WTC11 (cell line): ENCODE measurements at regions not wholly inside any gene's neighbourhood (a gene's known extent, or its start where the extent isn't known, plus 50 kb on each side); places are given as distances from the start of the nearest gene placed in this dataset.

Experiments
- ATAC-seq: fragments of 200-7000 bp; cut with Tn5 transposase; 2 replicates; pipeline ENCODE4 v1.10.0; 2021; ENCODE audit warnings: mild to moderate bottlenecking, moderate library complexity
- CTCF ChIA-PET: fragments of 300-600 bp; sonication (Branson Sonifier 250); formaldehyde crosslinking; loops from one replicate; lab custom pipeline; 2021; ENCODE audit warnings: antibody characterized with exemption; lab: Charles Lee
- POLR2A ChIA-PET: fragments of 350-600 bp; sonication (Branson Sonifier 250); formaldehyde crosslinking; loops from one replicate; lab custom pipeline; 2021; ENCODE audit warnings: antibody characterized with exemption; lab: Charles Lee
- DNase-seq: peaks from one replicate; pipeline ENCODE4 v3.0.0; 2021; ENCODE audit warnings: low spot score
- H3K27ac Mint-ChIP-seq: 2 replicates; pipeline ENCODE4 v1.8.0; 2021; ENCODE audit warnings: mixed read lengths
- H3K27me3 Mint-ChIP-seq: 2 replicates; pipeline ENCODE4 v1.8.0; 2021; ENCODE audit warnings: low read depth, mild to moderate bottlenecking, moderate library complexity, mixed read lengths
- H3K36me3 Mint-ChIP-seq: 2 replicates; pipeline ENCODE4 v1.8.0; 2021; ENCODE audit warnings: mixed read lengths
- H3K4me1 Mint-ChIP-seq: 2 replicates; pipeline ENCODE4 v1.8.0; 2022; ENCODE audit warnings: mixed read lengths
- H3K4me3 Mint-ChIP-seq: 2 replicates; pipeline ENCODE4 v1.8.0; 2021; ENCODE audit warnings: mild to moderate bottlenecking, moderate library complexity, mixed read lengths
- H3K9me3 Mint-ChIP-seq: 2 replicates; pipeline ENCODE4 v1.8.0; 2021; ENCODE audit warnings: mixed read lengths
- AFF4 ChIP-seq: sonication (generic); formaldehyde crosslinking; IDR thresholded peaks from 2 replicates; pipeline ENCODE4 v1.8.1; 2023; ENCODE audit warnings: mild to moderate bottlenecking, missing genetic modification reagents, borderline replicate concordance
- AR ChIP-seq: fragments of 250-450 bp; sonication (Bioruptor Pico); IDR thresholded peaks from 2 replicates; pipeline ENCODE4 v1.9.0; 2021; ENCODE audit warnings: mild to moderate bottlenecking
- IRF1 ChIP-seq: sonication (generic); formaldehyde crosslinking; IDR thresholded peaks from 2 replicates; pipeline ENCODE4 v1.8.0; 2023; ENCODE audit warnings: missing genetic modification reagents
- MYBL2 ChIP-seq: sonication (generic); formaldehyde crosslinking; IDR thresholded peaks from 2 replicates; pipeline ENCODE4 v1.8.1; 2023; ENCODE audit warnings: mild to moderate bottlenecking, moderate library complexity, missing genetic modification reagents
- NFYB ChIP-seq: sonication (generic); formaldehyde crosslinking; conservative IDR thresholded peaks from 2 replicates; pipeline ENCODE4 v1.8.0; 2022; ENCODE audit warnings: low read depth, missing genetic modification reagents
- NR1H2 ChIP-seq: sonication (generic); formaldehyde crosslinking; IDR thresholded peaks from 2 replicates; pipeline ENCODE4 v1.9.0; 2021; ENCODE audit warnings: mild to moderate bottlenecking, moderate library complexity, missing genetic modification reagents
- ZMAT4 ChIP-seq: fragments of 250-450 bp; sonication (Bioruptor Pico); IDR thresholded peaks from 2 replicates; pipeline ENCODE4 v1.9.0; 2021; ENCODE audit warnings: mild to moderate bottlenecking
- ZNF281 ChIP-seq: sonication (generic); formaldehyde crosslinking; IDR thresholded peaks from 2 replicates; pipeline ENCODE4 v1.8.0; 2023; ENCODE audit warnings: mild to moderate bottlenecking, missing genetic modification reagents
- ZNF396 ChIP-seq: fragments of 250-450 bp; sonication (Bioruptor Pico); IDR thresholded peaks from 2 replicates; pipeline ENCODE4 v1.8.0; 2021; ENCODE audit warnings: mild to moderate bottlenecking, moderate library complexity, borderline replicate concordance
- ZNF416 ChIP-seq: fragments of 250-450 bp; sonication (Bioruptor Pico); IDR thresholded peaks from 2 replicates; pipeline ENCODE4 v1.9.0; 2021; ENCODE audit warnings: mild to moderate bottlenecking, inconsistent platforms
- TF ChIP-seq, protein P1 (sequence below): sonication (generic); formaldehyde crosslinking; IDR thresholded peaks from 2 replicates; pipeline ENCODE4 v1.8.1; 2023; ENCODE audit warnings: mild to moderate bottlenecking, missing genetic modification reagents, moderate library complexity
- TF ChIP-seq, protein P2 (sequence below): sonication (generic); formaldehyde crosslinking; IDR thresholded peaks from 2 replicates; pipeline ENCODE4 v1.8.1; 2023; ENCODE audit warnings: mild to moderate bottlenecking, missing genetic modification reagents
- TF ChIP-seq, protein P3 (sequence below): sonication (generic); formaldehyde crosslinking; conservative IDR thresholded peaks from 2 replicates; pipeline ENCODE4 v1.8.1; 2022; ENCODE audit warnings: mild to moderate bottlenecking, missing genetic modification reagents
- TF ChIP-seq, protein P4 (sequence below): fragments of 250-450 bp; sonication (Bioruptor Pico); IDR thresholded peaks from 2 replicates; pipeline ENCODE4 v2.1.2; 2022; ENCODE audit warnings: mild to moderate bottlenecking, moderate library complexity

GRCh38 chr3:80767604-80768003, 993.8 kb downstream of the GBE1 start (continued):
- TF ChIP-seq, protein P1, sequence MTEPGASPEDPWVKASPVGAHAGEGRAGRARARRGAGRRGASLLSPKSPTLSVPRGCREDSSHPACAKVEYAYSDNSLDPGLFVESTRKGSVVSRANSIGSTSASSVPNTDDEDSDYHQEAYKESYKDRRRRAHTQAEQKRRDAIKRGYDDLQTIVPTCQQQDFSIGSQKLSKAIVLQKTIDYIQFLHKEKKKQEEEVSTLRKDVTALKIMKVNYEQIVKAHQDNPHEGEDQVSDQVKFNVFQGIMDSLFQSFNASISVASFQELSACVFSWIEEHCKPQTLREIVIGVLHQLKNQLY (CRISPR knock-in tag) = no peak
- TF ChIP-seq AFF4 (CRISPR knock-in tag) (no peak), IRF1 (CRISPR knock-in tag) (no peak)

- POLR2A ChIA-PET = no interaction called here
- Mint-ChIP-seq H3K27ac (no peak overlapping the region), H3K36me3 (no peaks in the 10 kb centered on the region), H3K27me3 (no peaks in the 10 kb centered on the region), H3K4me3 (no peak overlapping the region), H3K4me1 (peaks cover 31% of the 10 kb centered on the region), H3K9me3 (no peaks in the 10 kb centered on the region)
- ATAC-seq = no peak
- CTCF ChIA-PET = no interaction called here
- DNase-seq = no peak
- TF ChIP-seq MYBL2 (CRISPR knock-in tag) (no peak), AFF4 (CRISPR knock-in tag) (no peak), ZNF396 (CRISPR knock-in tag) (no peak), NR1H2 (no peak), NFYB (CRISPR knock-in tag) (no peak), ZNF416 (CRISPR knock-in tag) (no peak), ZNF281 (CRISPR knock-in tag) (no peak), AR (CRISPR knock-in tag) (no peak), ZMAT4 (CRISPR knock-in tag) (no peak)
- TF ChIP-seq, protein P2, sequence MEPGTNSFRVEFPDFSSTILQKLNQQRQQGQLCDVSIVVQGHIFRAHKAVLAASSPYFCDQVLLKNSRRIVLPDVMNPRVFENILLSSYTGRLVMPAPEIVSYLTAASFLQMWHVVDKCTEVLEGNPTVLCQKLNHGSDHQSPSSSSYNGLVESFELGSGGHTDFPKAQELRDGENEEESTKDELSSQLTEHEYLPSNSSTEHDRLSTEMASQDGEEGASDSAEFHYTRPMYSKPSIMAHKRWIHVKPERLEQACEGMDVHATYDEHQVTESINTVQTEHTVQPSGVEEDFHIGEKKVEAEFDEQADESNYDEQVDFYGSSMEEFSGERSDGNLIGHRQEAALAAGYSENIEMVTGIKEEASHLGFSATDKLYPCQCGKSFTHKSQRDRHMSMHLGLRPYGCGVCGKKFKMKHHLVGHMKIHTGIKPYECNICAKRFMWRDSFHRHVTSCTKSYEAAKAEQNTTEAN = no peak
- TF ChIP-seq, protein P3, sequence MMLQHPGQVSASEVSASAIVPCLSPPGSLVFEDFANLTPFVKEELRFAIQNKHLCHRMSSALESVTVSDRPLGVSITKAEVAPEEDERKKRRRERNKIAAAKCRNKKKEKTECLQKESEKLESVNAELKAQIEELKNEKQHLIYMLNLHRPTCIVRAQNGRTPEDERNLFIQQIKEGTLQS (CRISPR knock-in tag) = no peak
- TF ChIP-seq, protein P4, sequence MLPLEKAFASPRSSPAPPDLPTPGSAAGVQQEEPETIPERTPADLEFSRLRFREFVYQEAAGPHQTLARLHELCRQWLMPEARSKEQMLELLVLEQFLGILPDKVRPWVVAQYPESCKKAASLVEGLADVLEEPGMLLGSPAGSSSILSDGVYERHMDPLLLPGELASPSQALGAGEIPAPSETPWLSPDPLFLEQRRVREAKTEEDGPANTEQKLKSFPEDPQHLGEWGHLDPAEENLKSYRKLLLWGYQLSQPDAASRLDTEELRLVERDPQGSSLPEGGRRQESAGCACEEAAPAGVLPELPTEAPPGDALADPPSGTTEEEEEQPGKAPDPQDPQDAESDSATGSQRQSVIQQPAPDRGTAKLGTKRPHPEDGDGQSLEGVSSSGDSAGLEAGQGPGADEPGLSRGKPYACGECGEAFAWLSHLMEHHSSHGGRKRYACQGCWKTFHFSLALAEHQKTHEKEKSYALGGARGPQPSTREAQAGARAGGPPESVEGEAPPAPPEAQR (CRISPR knock-in tag) = no peak
These were observed 987.2 kb upstream of the ROBO1 start for GRCh38 chr3:80754969-80755368.
